ENCODE measurements at regions not wholly inside any gene's neighbourhood (a gene's known extent, or its start where the extent isn't known, plus 50 kb on each side); places are given as distances from the start of the nearest gene placed in this dataset.

DNA sequence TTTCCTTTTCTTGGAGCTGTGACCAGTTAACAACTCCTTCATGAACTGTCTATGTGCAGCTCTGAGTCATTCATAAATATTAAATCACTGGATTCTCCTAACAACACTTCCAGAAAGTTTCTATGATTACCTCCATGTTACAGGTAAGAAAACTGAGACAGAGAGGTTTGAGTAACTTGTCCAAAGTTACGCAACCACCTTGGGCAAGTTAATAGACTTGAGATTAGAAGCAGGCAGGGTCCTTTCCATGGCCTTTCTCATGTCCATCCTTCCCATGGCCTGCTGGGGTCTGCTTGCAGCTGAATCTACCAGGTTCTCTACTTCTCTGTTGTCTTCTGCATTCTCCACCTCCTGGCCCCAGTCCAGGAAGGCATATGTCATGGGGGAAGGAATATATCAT, 648.8 kb upstream of the MKI67 start:
- Mint-ChIP-seq H3K9me3 (peaks cover 74% of the 10 kb centered on the region), H3K27ac (no peak overlapping the region), H3K27me3 (ENCODE audit: insufficient read depth) (peaks cover 3% of the 10 kb centered on the region; the same call in 1 of the 2 replicates), H3K4me3 (no peak overlapping the region), H3K4me1 (ENCODE audit: low read depth) (no peaks in the 10 kb centered on the region), H3K36me3 (ENCODE audit: low read depth) (no peaks in the 10 kb centered on the region; the same call in 1 of the 2 replicates)
- TF ChIP-seq CTCF (IDR thresholded peaks at IDR 0.05), result no peak
- no peak for DNase-seq

- H3K27ac Mint-ChIP-seq, result no peak overlapping the region
These were observed 649.5 kb upstream of the MKI67 start for GRCh38 chr10:128775743-128776142.

GRCh38 chr10:128776673-128777252, 650.5 kb upstream of the MKI67 start:
- no peaks in the 10 kb centered on the region for H3K4me1 Mint-ChIP-seq (ENCODE audit: low read depth)
- peaks cover 66% of the 10 kb centered on the region for H3K9me3 Mint-ChIP-seq

More at GRCh38 chr10:128775743-128776142, 649.5 kb upstream of the MKI67 start:
- TF ChIP-seq CTCF (IDR thresholded peaks at IDR 0.05), result no peak
- Mint-ChIP-seq H3K4me1 (ENCODE audit: low read depth) (no peaks in the 10 kb centered on the region), H3K36me3 (ENCODE audit: low read depth) (no peaks in the 10 kb centered on the region; the same call in 1 of the 2 replicates), H3K27me3 (ENCODE audit: insufficient read depth) (peaks cover 3% of the 10 kb centered on the region), H3K9me3 (peaks cover 70% of the 10 kb centered on the region), H3K4me3 (no peak overlapping the region)
- no peak for DNase-seq

DNA sequence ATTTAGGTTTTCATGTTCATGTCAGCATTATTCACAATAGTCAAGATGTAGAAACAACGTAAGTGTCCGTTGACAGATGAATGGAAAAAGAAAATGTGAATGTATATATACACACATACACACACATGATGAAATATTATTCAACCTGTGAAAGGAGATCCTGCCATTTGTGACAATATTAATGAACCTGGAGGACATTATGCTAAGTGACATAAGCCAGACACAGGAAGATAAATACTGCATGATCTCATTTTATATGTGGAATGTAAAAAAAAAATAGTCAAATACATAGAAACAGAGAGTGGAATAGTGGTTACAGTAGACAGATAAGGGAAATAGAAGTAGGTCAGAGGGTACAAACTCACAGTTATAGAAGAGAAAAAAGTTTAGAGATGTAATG, 651.1 kb upstream of the MKI67 start:
- TF ChIP-seq CTCF (IDR thresholded peaks at IDR 0.05), result no peak
- no peak overlapping the region for H3K27ac Mint-ChIP-seq
- H3K4me3 Mint-ChIP-seq, result no peak overlapping the region
- H3K9me3 Mint-ChIP-seq, result peaks cover 62% of the 10 kb centered on the region
- no peak for DNase-seq
- H3K4me1 Mint-ChIP-seq (ENCODE audit: low read depth), result no peaks in the 10 kb centered on the region
- peaks cover 3% of the 10 kb centered on the region for H3K27me3 Mint-ChIP-seq (ENCODE audit: insufficient read depth)
- H3K36me3 Mint-ChIP-seq (ENCODE audit: low read depth), result no peaks in the 10 kb centered on the region; the same call in 1 of the 2 replicates

More at GRCh38 chr10:128776673-128777252, 650.5 kb upstream of the MKI67 start:
- Mint-ChIP-seq H3K27me3 (ENCODE audit: insufficient read depth) (peaks cover 3% of the 10 kb centered on the region), H3K36me3 (ENCODE audit: low read depth) (no peaks in the 10 kb centered on the region; the same call in 1 of the 2 replicates), H3K27ac (no peak overlapping the region), H3K4me3 (no peak overlapping the region)
- no peak for DNase-seq
- TF ChIP-seq CTCF (IDR thresholded peaks at IDR 0.05), result no peak

- no peak for TF ChIP-seq CTCF (IDR thresholded peaks at IDR 0.05)
- Mint-ChIP-seq H3K27ac (no peak overlapping the region), H3K27me3 (ENCODE audit: insufficient read depth) (peaks cover 3% of the 10 kb centered on the region), H3K4me3 (no peak overlapping the region), H3K9me3 (peaks cover 56% of the 10 kb centered on the region), H3K36me3 (ENCODE audit: low read depth) (no peaks in the 10 kb centered on the region; the same call in 1 of the 2 replicates), H3K4me1 (ENCODE audit: low read depth) (no peaks in the 10 kb centered on the region)
- DNase-seq, result no peak
These were observed 653.2 kb upstream of the MKI67 start for GRCh38 chr10:128779416-128779815.

Measured in HFFc6 (cell line).